Astrocyte of the spinal cord (primary cell): ENCODE measurements at regions not wholly inside any gene's neighbourhood (a gene's known extent, or its start where the extent isn't known, plus 50 kb on each side); places are given as distances from the start of the nearest gene placed in this dataset.

Source experiments
- DNase-seq: peaks from one replicate; pipeline ENCODE4 v3.0.0; 2011; ENCODE audit warnings: low read depth, low spot score
- H3K4me3 ChIP-seq: 2 replicates; pipeline ENCODE4 v1.5.1; 2011; ENCODE audit warnings: low read depth, mild to moderate bottlenecking, low read length, moderate library complexity
- CTCF ChIP-seq: IDR thresholded peaks from 2 replicates; pipeline ENCODE4 v1.5.1; 2012; ENCODE audit warnings: low read depth, mild to moderate bottlenecking, low read length, inconsistent platforms
- in situ Hi-C: cut with HindIII; loops from 2 replicates; pipeline ENCODE4 v1.10.0; 2017; ENCODE audit warnings: low sequenced_read_pairs

DNA sequence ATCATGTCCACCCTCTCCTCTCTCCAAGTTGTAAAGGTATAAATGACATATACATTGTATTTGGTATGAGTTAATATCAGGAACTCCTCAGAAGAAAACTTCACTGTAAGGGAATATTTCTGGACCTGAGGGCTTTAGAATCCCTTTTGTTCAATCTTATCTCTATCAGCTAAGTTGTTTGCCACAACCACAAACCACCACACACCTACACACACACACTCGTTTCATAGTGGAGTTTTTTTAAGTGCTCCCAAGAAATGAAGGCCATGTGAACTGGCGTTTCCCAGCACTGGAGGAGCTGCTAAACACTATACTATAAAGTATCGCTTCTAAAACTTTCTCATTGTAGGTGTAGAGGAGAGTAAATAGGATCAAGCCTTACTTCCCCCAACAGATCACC, 64.8 kb upstream of the GHITM start:
- no peak for TF ChIP-seq CTCF

DNA sequence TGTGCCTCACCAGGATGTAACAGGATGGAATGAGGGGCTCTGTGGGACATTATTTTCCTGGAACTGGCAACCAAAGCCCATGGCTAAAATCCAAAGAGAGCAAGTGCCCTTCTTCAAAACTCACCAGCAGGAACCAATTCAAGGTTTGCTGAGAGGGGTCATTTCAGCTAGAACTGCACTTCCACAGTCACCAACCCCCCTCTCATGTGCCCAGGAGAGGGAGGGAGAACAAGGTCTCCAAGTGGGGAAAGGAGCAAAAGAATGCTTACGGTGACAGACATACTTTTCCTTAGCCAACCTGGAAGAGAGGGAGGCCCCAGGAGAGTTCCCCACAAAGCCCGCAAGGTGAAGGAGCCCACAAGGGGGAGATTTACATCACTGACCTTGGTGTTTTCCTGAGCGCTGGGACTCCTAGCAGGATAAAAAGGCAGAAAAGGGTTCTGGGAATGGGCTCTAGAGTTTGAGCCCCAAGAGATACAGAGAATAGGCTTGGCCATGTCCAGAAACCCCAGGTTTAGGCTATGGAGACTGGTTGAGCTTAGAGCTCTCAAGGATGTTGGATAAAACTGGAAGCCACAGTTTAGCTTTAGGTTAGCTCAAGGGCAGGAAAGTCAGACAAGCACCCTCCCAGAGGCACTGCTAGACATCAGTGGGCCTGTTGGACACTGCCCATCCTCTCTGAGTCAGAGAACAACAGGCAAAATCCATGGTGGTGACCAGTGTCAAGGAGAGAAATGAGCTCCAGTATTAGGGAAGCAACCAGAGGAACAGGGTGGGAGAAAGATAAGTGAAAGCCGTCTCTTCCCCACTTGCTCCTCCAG, 63.9 kb upstream of the GHITM start:
- no peak for TF ChIP-seq CTCF
- no peak overlapping the region for H3K4me3 ChIP-seq
- in situ Hi-C loops = no loop called here
- no peak for DNase-seq

More for the DNA sequence above, 64.8 kb upstream of the GHITM start:
- in situ Hi-C loops = no loop called here
- DNase-seq = no peak
- H3K4me3 ChIP-seq = no peak overlapping the region

GRCh38 chr10:84076047-84076388, 63.3 kb upstream of the GHITM start:
- no peak for TF ChIP-seq CTCF
- no peak overlapping the region for H3K4me3 ChIP-seq
- peak; percentile 54 for DNase-seq
- in situ Hi-C loops = no loop called here

- in situ Hi-C loops = no loop called here
- TF ChIP-seq CTCF = peak; percentile 33
- no peak overlapping the region for H3K4me3 ChIP-seq
- peak; percentile 12 for DNase-seq
These were observed 62.6 kb upstream of the GHITM start for GRCh38 chr10:84076540-84077195.

DNA sequence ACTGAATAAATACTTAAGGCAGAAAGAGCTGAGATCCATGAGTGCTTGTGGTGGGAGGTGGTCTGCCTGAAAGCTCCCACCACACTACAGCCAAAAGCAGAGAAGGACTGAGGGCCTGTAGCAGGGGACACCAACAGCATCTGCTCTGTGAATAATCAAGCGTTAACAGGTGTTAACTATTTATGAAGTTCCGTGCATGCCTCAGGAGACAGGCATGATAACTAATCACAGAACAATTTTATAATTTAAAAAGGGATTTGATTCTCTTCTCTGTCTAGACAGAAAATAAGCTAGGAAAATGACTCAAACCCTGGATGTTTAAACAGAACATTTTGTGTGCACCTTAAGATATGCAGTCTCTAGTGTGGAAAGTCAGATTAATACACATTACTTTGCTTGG, 61.5 kb upstream of the GHITM start:
- no peak for TF ChIP-seq CTCF
- in situ Hi-C loops = no loop called here
- DNase-seq = no peak
- H3K4me3 ChIP-seq = no peak overlapping the region

DNA sequence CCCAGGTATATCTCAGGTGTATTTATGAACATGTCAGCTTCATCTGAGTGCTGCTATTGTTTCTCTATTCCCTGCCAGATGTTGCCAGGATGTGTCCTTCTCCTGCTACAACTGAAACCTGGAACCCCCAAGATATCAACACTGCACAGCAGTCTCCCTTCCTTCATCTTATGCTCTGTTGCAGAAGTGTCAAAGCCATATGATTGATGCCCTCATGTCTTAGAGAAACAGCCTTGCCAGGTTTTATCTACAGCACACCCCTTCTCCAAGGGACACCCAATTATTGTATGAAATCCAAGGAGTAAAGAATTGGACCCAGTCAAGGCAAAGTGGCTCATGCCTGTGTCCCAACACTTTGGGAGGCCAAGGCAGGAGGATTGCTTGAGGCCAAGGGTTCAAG, 60.5 kb upstream of the GHITM start:
- DNase-seq = no peak
- no peak for TF ChIP-seq CTCF
- in situ Hi-C loops = no loop called here
- no peak overlapping the region for H3K4me3 ChIP-seq
